NCI-H446 treated with DMSO at 0.1 percent for 48 hours (cell line): ENCODE measurements at regions not wholly inside any gene's neighbourhood (a gene's known extent, or its start where the extent isn't known, plus 50 kb on each side); places are given as distances from the start of the nearest gene placed in this dataset.
A peak's percentile ranks its signal among the peaks of the same experiment; 100 is the strongest.

Experiments
- DNase-seq: peaks from one replicate; lab custom pipeline; 2025; lab: John Stamatoyannopoulos, UW

DNA sequence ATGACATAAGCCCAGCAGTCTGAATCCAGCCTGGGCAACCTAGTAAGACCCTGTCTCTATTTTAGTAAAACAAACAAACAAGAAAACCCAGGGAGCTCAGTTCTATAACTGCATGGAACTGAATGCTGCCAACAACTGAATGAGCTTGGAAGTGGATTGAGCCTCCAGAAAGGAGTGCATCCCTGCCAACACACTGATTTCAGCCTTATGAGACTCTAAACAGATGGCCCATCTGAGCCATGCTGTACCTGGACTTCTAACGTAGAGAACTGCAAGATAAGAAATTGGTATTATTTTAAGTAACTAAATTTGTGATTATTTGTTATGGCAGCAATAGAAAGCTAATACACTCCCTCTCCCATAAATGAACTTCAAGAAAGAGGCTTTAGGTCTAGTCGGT is 150.4 kb upstream of the RAI14 start:
- peak; percentile 92 for DNase-seq

DNA sequence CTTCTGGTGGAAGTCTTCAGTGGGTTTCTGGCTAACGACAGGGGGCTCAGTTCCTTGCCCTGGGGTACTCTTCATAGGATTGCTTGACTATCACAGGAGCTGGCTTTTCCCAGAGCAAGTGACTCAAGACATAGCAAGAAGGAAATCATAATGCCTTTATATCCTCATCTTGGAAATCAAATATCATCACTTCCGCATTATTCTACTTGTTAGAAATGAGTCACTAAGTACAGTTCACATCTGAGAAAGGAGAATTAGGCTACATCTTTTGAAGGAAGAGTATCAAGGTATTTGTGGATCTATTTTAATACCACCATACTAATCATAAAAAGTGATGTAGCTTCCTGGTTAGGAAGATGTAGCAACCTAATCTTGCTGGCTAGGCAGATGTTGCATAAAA is 148.2 kb upstream of the RAI14 start:
- no peak for DNase-seq

DNA sequence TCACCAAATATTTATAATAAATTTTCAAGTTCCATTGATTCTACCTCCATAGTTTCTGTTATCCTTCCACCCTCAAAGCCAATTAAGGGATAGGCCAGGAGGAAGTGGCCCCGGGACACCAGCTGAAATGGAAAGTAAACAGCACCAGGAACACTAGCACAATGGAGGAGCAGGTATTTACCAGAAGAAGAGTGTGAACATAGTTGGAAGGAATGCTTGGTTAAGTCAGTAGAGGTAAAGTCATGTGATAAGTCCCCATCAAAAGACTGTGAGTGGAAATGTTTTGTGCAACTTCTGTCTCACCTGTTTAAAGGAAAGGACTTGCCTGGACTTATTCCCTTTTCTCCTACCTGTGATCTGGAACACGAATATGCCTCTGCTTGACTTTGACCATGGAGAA is 146.7 kb upstream of the RAI14 start:
- no peak for DNase-seq

DNA sequence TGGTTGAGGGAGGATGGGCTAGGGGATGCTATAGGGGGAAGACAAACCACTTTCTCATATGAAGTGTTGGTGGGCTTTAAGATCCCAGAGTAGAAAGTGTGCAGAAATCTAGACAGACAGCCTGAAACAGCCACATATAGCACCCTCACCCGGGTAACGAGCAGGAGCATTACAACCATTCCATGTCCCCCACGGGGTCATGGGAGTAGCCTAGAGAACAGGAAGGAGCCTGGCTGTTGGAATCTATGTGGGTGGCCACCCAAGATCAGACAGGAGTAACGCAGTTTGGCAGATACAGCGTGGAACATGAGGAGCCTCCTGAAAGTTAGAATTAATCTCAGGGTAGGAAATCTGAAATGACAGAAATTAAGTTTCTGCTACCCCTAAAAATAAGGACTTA is 146.1 kb upstream of the RAI14 start:
- DNase-seq: no peak

DNA sequence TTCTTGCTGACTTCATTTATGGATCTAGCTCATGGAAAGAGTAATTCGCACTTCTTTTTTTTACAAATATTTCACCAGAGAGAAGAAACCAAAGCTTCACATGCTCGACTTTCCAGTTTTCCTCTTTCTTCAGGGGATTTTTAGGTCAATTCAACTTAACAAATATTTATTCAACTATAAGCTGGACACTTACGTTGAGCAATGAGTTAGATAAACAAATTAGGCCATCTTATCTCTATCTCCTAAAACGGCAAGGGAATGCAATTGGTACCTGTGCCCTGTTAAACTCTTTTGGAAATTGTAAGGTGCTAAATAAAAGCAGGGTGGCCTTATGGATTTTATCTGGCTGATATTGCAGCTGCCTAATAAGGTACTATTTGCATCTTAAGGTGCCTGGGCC is 145.1 kb upstream of the RAI14 start:
- DNase-seq: no peak

DNA sequence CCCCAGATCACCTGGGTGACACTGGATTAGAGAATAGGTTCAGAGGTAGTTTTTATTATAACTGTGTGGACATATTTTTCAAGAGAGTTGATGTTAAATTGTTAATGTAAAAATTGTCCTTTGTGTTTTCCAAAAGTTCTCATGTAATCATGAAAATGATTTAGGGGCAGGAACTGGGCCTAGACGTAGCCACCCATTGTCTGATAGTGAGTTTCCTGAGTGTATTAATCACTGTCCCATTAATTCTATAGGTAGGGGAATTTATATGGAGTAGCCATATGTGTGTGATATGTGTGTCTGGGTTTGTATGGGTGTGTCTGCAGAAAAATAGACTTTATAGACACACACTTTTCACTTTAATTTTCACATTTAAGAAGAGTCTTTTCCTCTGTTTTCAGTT is 144.6 kb upstream of the RAI14 start:
- DNase-seq: no peak

DNA sequence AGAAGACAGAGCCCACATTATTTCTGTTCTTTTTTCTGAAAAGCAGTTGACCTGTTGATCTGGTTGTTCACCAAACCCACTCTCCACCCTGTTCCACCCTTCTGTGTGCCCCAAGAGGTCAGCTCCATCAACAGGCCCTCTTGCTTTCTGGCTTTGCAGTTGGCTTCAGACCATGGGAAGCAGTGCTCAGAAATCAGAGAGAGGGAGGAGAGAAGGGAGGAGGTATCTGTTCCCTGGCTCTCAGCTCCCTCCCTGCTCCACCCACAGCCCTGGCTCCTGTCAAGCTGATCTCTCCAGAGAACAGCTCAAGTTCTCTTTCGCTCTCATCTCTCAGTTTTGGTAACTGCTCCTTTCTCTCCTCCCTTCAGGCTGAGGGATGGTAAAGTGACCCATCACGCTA is 144.2 kb upstream of the RAI14 start:
- DNase-seq: no peak

DNA sequence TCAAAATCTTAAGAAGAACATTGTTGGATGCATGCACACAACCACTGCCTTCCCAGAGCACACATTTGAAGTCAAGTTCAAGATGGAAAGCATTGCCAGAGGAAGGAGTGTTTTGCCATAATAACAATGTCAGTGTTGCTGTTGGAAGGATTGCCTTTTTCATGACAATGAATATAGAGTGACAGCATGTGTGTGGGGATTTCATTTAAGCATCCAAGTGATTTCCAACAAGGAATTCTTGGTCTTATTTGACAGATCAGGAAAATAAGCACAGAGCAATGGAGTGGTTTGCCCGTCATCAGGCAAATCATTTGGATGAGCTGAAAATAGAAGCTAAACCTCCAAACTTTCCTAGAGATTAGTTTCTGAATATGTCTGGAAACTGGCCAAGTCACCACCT is 140.0 kb upstream of the RAI14 start:
- no peak for DNase-seq

DNA sequence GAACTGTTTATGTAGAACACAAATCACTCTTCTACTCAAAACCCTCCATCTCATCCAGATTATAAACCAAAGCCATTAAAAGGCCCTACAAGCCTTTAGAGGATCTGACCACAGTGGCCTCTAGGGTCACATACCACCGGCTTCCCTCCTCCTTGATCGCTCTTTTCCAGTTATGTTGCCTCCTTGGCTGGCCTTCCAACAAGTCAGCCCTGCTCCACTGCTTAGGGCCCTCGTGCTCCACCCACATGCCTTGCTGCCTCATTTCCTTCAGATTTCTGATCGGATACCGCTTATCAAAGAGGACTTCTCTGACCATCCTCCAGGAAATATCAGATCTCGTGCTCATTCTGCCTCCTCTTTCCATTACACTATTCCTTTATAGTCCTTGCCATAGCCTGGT is 139.4 kb upstream of the RAI14 start:
- no peak for DNase-seq

DNA sequence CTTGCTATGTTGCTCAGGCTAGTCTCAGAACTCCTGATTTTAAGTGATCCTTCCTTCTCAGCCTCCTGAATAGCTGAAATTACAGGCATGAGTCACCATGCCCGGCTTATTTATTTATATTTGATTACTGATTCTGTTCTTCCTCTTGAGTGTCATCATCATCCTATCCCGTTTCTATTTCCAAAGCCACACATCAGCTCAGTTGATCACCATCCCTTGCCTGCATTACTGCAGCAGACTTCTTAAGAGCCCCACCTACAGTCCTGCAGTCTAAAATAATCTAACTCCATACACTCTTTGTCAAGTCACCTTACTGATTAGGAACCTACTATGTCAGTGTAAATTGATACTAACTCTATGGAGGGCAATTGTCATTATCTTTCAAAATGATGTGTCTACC is 138.9 kb upstream of the RAI14 start:
- DNase-seq: no peak

DNA sequence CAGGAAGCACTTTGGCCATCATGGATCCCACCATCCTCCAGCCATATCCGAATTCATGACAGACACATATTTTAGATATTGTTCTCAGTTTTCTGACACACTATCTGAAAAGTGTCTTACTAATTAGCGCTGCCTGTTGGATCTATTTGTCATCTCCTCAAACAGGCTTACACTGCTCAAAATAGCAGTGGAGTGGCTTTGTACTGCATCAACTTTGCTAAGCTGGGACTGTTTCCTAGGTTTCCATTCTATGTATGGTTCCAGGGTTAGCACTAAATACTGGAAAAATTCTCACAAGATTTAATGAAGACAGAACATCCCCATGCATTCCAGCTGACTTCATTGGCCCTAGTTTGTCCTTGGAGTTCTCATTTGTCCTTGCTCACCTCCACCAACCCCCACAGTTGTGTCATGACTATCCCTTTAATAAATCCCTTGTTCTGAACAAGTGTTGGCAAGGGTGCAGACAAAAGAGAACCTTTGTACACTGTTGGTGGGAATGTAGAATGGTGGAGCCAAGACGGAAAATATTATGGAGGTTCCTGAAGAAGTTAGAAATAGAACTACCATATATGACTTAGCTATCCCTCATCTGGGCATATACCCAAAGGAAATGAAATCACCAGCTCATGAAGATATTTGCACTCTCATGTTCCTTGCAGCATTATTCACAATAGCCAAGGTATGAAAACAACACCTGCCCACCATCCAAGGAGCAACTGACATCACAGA is 136.5 kb upstream of the RAI14 start:
- DNase-seq: no peak

DNA sequence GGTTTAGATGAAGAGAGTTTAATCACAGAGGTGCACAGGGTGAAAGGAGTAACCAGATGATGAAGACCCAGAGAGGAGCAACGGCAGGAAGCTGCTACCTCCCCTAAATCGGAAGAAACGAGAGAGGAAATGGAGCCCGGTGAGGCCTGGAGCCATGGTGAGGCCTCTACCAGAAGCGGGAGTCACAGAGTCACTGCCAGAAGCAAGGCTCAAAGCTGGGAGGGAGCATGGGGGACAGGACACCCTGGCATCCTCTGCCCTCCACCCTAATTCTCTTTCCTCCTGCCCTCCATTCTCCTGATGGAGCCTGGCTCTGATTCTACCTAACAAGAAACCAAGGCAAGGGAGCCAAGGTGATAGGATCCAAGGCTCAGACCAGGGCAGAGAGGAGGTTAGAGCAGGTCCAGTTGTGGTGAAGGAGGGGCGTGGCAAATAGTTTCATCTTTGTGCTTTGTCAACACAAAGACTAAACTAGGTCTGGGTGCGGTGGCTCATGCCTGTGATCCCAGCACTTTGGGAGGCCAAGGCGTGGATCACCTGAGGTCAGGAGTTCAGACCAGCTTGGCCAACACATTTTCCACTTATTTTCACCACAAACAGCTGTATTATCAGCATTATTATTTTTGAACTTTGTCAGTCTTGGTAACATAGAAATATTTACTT is 134.4 kb upstream of the RAI14 start:
- DNase-seq: no peak

DNA sequence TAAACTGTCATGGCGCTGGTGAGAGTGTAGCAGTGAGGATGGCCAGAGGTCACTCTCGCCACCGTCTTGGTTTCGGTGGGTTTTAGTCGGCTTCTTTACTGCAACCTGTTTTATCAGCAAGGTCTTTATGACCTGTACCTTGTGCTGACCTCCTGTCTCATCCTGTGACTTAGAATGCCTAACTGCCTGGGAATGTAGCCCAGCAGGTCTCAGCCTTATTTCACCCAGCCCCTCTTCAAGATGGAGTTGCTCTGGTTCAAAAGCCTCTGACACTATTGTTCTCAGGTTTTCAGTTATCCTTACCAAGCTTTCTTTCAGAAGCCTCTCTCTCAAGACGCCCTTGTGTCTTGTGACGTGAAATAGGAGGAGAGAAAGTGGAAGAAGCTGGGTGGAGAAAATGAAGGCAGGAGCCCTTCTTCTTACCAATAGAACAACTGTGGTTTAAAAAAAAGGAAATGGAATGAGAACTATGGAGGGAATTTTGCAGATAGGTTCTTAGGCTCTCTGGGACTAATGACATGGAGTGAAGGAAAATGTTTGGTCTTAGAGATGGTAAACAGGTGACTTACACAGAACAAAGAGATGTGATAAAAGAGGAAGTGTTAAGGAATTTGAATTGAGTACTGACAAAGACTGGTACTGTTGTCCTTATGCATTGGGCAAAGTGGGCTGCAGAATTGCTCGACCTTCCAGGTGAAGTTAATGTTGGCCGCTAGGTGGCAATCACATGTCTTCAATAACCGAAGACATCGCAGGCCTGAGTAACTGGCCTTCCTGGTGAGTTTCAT is 133.3 kb upstream of the RAI14 start:
- peak; percentile 70 for DNase-seq

DNA sequence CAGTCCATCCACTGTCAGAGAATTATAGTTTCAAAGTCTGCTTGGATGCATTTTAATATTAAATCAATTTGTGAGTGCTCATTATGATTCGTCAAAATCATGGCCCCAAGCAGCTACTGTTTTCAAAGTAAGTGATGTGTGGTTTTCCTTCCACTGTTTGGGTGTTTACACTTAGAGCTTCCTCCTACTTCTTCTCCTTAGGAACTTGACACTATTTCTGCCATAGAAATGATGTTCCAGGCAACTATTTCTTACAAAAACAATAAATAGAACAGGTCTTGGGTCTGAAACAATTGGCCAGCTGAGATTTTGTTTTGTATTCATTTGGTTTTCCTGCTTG is 132.8 kb upstream of the RAI14 start:
- no peak for DNase-seq

DNA sequence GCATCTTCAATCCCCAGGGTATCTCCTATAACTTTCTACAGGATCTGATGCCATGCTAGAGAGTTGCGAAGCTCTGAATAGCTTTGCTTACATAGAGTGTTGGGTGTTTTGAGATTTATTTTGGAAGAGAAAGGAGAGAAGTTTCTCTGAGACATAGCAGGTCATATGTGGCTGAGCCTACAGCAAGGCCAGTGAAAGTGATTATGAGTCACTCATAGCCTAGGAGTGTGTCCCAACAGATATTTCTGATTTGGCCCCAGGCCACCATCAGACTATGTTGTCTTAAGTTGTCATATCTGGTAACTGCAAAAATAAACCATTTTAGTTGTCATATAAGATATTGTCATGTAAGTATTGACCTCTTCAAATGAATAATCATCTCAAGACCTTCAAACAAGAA is 132.0 kb upstream of the RAI14 start:
- no peak for DNase-seq

DNA sequence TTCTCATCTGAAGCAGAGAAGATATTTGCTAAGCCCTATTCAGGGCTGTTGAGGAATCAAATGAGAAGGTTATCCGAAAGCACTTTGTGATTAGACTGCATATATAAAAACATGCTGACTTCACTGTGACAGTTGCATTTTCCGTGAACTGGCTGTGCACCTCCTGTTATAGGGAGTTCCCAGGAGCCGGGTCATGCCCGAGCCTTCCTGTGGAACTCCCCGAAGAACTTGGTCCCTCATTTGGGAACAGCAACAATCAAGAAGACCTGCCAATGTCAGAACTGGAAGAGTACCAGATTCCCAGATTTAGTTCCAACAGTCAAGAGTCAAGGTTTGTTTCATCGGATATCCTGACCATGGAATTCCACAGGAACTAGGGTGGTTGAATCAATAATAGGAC is 130.4 kb upstream of the RAI14 start:
- no peak for DNase-seq

DNA sequence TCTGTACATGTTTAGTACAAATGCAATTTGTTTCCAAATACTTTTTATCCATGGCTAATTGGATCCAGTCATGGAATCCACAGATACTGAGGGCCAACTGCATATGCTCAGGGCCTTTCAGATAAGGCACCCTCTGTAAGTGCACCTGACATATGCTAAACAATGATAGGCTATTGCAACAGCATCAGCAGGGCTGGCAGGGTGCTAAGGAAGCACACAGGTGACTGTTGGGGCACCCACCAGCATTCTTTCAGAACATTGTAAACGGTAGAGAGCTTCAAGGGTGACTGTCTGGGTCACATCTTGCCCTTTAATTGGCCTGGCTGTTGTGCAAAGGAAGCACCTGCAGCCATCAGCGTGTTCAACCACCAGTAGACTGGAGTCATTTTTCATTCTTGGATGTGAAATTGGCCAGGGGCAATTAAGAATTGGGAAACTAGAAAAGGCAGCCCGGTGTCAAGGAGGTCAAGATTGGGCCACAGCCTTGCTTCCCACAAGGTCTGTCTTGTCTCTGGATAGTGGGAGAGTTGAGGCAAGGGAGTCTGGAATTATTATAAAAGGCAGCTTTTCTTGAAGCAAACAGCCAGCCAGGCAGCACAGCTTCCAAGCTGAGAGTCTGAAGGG is 129.3 kb upstream of the RAI14 start:
- DNase-seq: no peak

DNA sequence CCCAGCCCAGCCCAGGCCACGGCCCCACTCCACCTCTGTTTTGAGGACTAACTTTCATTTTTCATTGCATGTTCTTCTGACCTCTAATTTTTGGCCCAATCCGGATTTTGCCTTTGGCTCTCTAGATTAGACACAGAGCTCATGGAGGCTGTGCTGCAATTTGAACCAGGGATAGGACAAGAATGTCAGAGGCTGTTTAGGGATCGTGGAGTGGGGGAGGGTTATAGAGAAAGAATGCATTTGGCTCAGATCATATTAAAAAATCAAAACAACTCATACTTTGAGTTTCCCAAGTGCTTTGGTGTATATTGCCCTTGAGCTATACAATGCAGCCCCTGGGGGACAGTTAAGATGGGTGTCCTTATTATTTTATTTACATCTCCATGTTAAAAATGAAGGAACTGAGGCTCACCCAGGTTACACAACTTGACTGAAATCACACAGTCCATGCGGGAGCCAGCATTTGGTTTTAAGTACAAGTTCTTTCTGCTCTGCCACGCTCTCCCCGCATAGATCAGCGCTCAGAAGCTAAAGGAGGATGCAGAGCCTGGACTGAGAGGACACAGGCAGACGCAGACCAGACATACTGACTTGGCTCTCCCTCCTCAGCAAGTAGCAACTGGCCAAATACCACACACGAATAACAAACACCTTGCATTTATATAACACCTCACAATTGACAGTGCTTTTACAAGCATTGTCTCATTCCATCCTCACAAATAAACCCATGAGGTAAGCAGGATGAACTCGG is 126.4 kb upstream of the RAI14 start:
- no peak for DNase-seq

DNA sequence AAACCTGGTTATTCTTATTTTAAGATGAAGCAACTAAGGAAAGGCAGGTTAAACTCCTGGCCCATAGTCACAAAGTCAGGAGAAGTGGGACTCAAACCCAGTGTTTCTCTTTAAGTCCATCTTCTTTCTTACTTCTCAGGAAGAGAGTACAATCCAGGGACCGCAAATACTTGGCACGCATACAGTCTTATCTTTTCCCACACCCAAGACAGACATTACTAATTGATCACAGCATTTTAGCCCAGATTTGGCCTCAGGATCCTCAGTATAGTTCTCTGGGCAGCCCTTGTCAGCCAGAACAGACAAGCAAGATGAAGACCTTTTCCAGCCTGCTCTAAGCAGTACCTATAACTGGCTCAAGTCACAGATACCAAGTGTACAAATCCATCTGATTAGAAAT is 125.5 kb upstream of the RAI14 start:
- no peak for DNase-seq

DNA sequence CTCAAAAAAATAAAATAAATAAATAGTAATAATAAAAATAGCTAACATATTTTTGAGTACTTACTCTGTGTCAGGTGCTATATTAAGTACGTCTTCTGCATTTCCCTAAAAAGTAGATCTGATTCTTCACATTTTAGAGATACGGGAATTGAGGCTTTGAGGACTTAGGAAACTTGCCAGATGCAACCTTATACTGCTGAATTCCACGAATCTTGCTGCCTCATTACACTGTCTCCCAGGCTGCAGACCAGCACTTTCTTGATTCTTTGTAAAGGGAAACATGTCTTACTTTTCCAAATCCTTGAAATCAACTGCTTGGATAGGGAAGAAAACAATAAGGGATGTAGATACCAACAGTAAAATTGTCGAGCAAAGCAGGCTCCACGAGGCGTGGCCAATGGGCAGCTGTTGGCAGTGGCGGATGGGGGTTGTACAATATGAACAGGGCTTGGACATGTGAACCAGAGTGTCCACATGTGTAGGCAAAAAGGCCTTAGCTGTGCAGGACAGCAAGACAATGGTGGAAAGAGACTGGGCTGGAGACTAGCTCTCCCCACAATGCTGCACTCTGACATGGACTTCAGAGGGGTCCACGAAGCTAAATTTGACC is 124.3 kb upstream of the RAI14 start:
- DNase-seq: no peak

DNA sequence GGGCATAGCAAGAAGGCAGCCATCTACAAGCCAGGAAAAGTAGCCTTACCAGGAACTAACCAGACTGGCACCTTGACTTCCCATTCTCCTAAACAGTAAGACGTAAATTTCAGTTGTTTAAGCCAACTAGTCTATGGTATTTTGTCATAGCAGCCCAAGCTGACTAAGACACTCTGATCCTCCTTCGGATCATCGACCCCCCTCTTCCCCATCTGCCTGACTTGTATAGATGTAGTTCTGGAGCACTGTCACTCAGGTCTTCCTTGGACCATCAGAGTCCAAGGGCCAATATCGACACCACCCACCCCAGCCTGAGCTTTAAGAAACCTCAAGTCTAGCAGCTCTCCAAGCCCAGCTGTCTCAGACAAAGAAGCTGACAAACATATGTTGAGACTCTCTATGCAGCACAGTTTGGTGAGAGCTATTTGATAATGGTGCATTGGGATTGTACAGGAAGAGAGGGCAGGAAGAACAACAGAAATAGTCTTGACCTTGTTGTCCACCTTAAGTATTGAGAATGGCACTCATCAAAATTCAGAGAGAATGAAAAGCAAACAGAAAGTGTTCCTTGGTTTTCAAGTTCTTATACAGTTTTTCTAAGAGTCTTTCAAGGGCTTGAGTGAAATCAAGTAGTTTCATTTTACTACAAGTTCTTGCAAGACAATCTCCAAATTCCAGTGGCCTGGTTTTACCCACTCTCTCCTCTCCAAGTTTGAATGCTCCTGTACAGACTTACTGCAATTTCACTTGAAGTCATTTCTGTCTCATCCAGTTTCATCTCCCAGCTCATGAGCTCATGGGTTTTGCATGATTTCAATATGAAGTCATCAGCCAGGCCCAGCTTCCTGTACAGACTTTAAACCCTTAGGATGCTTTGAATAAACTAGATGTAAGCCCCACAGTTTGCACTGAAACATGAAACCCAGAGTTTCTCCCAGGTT is 122.3 kb upstream of the RAI14 start:
- DNase-seq: no peak
